ENCODE measurements at regions not wholly inside any gene's neighbourhood (a gene's known extent, or its start where the extent isn't known, plus 50 kb on each side); places are given as distances from the start of the nearest gene placed in this dataset.

DNA sequence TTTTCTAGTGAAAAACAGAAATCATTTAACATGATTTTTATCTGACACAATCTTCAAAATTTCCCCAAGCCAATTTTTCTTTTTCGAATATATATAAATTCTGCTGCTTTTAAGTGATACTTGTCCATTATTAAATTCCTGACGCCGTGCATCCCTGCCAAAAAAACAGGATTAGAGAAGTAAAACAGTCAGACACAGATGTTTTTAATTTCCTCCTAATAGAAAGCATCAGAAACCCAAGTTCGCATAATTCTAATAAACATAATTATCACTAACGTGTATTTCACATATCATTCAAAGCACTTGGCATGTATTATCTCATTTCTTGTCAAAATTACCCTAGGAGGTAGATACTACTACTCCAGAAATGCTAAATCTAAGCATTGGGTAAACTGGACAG, 179.5 kb downstream of the ZFP64 start:
- Mint-ChIP-seq H3K27me3 (ENCODE audit: unreplicated experiment) (no peaks in the 10 kb centered on the region), H3K36me3 (ENCODE audit: unreplicated experiment) (no peaks in the 10 kb centered on the region), H3K9me3 (ENCODE audit: unreplicated experiment) (no peaks in the 10 kb centered on the region), H3K27ac (ENCODE audit: unreplicated experiment) (no peak overlapping the region), H3K4me1 (ENCODE audit: low read depth, unreplicated experiment) (no peaks in the 10 kb centered on the region), H3K4me3 (ENCODE audit: unreplicated experiment) (no peak overlapping the region)
- TF ChIP-seq, protein P1, sequence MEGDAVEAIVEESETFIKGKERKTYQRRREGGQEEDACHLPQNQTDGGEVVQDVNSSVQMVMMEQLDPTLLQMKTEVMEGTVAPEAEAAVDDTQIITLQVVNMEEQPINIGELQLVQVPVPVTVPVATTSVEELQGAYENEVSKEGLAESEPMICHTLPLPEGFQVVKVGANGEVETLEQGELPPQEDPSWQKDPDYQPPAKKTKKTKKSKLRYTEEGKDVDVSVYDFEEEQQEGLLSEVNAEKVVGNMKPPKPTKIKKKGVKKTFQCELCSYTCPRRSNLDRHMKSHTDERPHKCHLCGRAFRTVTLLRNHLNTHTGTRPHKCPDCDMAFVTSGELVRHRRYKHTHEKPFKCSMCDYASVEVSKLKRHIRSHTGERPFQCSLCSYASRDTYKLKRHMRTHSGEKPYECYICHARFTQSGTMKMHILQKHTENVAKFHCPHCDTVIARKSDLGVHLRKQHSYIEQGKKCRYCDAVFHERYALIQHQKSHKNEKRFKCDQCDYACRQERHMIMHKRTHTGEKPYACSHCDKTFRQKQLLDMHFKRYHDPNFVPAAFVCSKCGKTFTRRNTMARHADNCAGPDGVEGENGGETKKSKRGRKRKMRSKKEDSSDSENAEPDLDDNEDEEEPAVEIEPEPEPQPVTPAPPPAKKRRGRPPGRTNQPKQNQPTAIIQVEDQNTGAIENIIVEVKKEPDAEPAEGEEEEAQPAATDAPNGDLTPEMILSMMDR (IDR thresholded peaks at IDR 0.05; ENCODE audit: partially characterized antibody, unreplicated experiment), result no peak
- DNase-seq, result no peak

GRCh38 chr20:52011093-52011492, 180.5 kb downstream of the ZFP64 start:
- H3K27me3 Mint-ChIP-seq (ENCODE audit: unreplicated experiment), result no peaks in the 10 kb centered on the region
- TF ChIP-seq, protein P1 (IDR thresholded peaks at IDR 0.05; ENCODE audit: partially characterized antibody, unreplicated experiment), result no peak
- no peak overlapping the region for H3K27ac Mint-ChIP-seq (ENCODE audit: unreplicated experiment)
- no peaks in the 10 kb centered on the region for H3K4me1 Mint-ChIP-seq (ENCODE audit: low read depth, unreplicated experiment)
- H3K4me3 Mint-ChIP-seq (ENCODE audit: unreplicated experiment), result no peak overlapping the region
- H3K9me3 Mint-ChIP-seq (ENCODE audit: unreplicated experiment), result no peaks in the 10 kb centered on the region
- no peaks in the 10 kb centered on the region for H3K36me3 Mint-ChIP-seq (ENCODE audit: unreplicated experiment)
- no peak for DNase-seq

DNA sequence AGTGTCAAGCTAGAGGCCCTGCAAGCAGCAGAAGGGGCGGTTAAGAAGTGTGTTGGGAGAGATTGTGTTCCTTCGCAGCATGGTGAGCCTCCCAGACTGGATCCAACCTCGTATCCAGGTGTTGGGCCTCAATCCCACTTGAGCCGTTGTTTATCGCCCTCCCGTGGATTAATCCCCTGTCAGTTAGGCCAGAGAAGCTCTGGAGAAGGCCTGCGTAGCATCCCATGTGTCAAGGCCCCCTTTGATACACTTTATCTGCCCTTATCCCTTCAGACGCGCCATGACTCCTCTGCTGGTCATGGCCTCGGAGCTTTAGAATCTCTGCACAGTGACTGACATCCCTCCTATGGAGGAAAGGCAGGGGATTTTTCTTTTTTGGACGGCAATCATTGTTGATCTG, 181.0 kb downstream of the ZFP64 start:
- Mint-ChIP-seq H3K36me3 (ENCODE audit: unreplicated experiment) (no peaks in the 10 kb centered on the region), H3K9me3 (ENCODE audit: unreplicated experiment) (no peaks in the 10 kb centered on the region), H3K4me1 (ENCODE audit: low read depth, unreplicated experiment) (no peaks in the 10 kb centered on the region), H3K27ac (ENCODE audit: unreplicated experiment) (no peak overlapping the region), H3K27me3 (ENCODE audit: unreplicated experiment) (no peaks in the 10 kb centered on the region), H3K4me3 (ENCODE audit: unreplicated experiment) (no peak overlapping the region)
- TF ChIP-seq, protein P1 (IDR thresholded peaks at IDR 0.05; ENCODE audit: partially characterized antibody, unreplicated experiment), result no peak
- DNase-seq, result no peak

GRCh38 chr20:52008874-52009273, 182.7 kb downstream of the ZFP64 start:
- no peak overlapping the region for H3K27ac Mint-ChIP-seq (ENCODE audit: unreplicated experiment)
- H3K9me3 Mint-ChIP-seq (ENCODE audit: unreplicated experiment), result no peaks in the 10 kb centered on the region
- H3K4me1 Mint-ChIP-seq (ENCODE audit: low read depth, unreplicated experiment), result peaks cover 12% of the 10 kb centered on the region

DNA sequence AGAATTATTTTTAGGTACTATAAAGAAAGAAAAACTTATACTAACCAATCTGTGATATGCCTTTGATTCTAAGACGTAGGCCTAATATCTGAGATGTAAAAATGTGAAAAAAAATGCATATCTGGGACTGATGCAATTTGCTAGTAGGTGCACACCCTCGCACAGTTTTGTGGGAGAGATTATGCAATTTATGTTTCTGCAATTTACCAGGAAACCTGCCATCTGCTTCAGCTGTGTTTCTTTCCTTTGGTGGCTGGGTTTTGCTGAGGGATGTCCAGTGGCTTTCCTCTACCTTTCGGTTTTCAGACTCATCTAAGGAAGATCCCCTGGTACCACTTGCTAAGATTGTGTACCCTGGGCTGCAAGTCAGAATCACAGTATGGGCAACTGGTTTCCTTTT, 186.9 kb downstream of the ZFP64 start:
- H3K4me3 Mint-ChIP-seq (ENCODE audit: unreplicated experiment), result no peak overlapping the region
- peaks cover 1% of the 10 kb centered on the region for H3K27me3 Mint-ChIP-seq (ENCODE audit: unreplicated experiment)
- peaks cover 26% of the 10 kb centered on the region for H3K4me1 Mint-ChIP-seq (ENCODE audit: low read depth, unreplicated experiment)
- no peaks in the 10 kb centered on the region for H3K9me3 Mint-ChIP-seq (ENCODE audit: unreplicated experiment)
- no peaks in the 10 kb centered on the region for H3K36me3 Mint-ChIP-seq (ENCODE audit: unreplicated experiment)
- TF ChIP-seq, protein P1 (IDR thresholded peaks at IDR 0.05; ENCODE audit: partially characterized antibody, unreplicated experiment), result no peak
- peak overlapping the region; percentile 93 for H3K27ac Mint-ChIP-seq (ENCODE audit: unreplicated experiment)
- no peak for DNase-seq

More at GRCh38 chr20:52008874-52009273, 182.7 kb downstream of the ZFP64 start:
- no peaks in the 10 kb centered on the region for H3K36me3 Mint-ChIP-seq (ENCODE audit: unreplicated experiment)
- peaks cover 1% of the 10 kb centered on the region for H3K27me3 Mint-ChIP-seq (ENCODE audit: unreplicated experiment)
- TF ChIP-seq, protein P1 (IDR thresholded peaks at IDR 0.05; ENCODE audit: partially characterized antibody, unreplicated experiment), result no peak
- H3K4me3 Mint-ChIP-seq (ENCODE audit: unreplicated experiment), result no peak overlapping the region
- DNase-seq, result no peak

Data from glutamatergic neuron (in vitro differentiated cells).